ENCODE measurements at regions not wholly inside any gene's neighbourhood (a gene's known extent, or its start where the extent isn't known, plus 50 kb on each side); places are given as distances from the start of the nearest gene placed in this dataset.

GRCh38 chr3:177475356-177475665 lies 278.0 kb upstream of the TBL1XR1 start:
- DNase-seq (ENCODE audit: low read depth, low spot score) (no peak), FAIRE-seq (no peak)
- dilution Hi-C loops (cut with MboI; ENCODE audit: extremely low pct_ligation_motif_present, low sequenced_read_pairs) = no loop called here
- no peaks in the 10 kb centered on the region for H3K9me1 ChIP-seq (replicated peaks; ENCODE audit: control insufficient read depth, extremely low read depth, insufficient read depth, low read length)
- TF ChIP-seq, protein P1, sequence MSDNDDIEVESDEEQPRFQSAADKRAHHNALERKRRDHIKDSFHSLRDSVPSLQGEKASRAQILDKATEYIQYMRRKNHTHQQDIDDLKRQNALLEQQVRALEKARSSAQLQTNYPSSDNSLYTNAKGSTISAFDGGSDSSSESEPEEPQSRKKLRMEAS (IDR thresholded peaks at IDR 0.05; ENCODE audit: insufficient read depth, insufficient read length) = no peak
- TF ChIP-seq FOS (IDR thresholded peaks at IDR 0.05; ENCODE audit: borderline replicate concordance, insufficient read depth, low read length) (no peak), MYC (IDR thresholded peaks at IDR 0.05; ENCODE audit: low read depth, low read length) (no peak), POLR2A (IDR thresholded peaks at IDR 0.05; ENCODE audit: low read depth, low read length) (no peak), POLR2AphosphoS5 (IDR thresholded peaks at IDR 0.05; ENCODE audit: insufficient read depth, low read depth, low read length) (no peak), EZH2 (IDR thresholded peaks at IDR 0.05; ENCODE audit: borderline replicate concordance, low read depth, low read length, severe bottlenecking) (no peak), JUN (IDR thresholded peaks at IDR 0.05; ENCODE audit: borderline replicate concordance, insufficient read depth, insufficient read length, low read depth) (no peak)
- H3K9ac ChIP-seq (replicated peaks; ENCODE audit: extremely low read depth, insufficient read depth, low read length) = no peak overlapping the region
- intact Hi-C loops (cut with micrococcal nuclease) = no loop called here
- H3K27me3 ChIP-seq (ENCODE audit: control insufficient read depth in 2 of 2, insufficient read depth in 2 of 2, low read length in 2 of 2) = no peaks in the 10 kb centered on the region
- H3K27ac ChIP-seq (ENCODE audit: insufficient read depth, low read depth, low read length) = no peak overlapping the region
- ChIA-PET POLR2A (no interaction called here), CTCF (interaction anchor here (0.5 kb wide), 1 partner anchor 59 kb away, joined by 3 read pairs; no protein-coding TSS in a partner anchor)
- peaks cover 3% of the 10 kb centered on the region for H3K4me1 ChIP-seq (ENCODE audit: control insufficient read depth, extremely low read depth, insufficient read depth, low read length)
- H2AFZ ChIP-seq (ENCODE audit: low read depth, low read length) = no peak overlapping the region
- no peak overlapping the region for H3K4me3 ChIP-seq (replicated peaks in 1 of 3; ENCODE audit: insufficient read depth in 1 of 3, low read depth in 1 of 3, low read length in 3 of 3)
- H3K4me2 ChIP-seq (ENCODE audit: insufficient read depth, low read length) = no peak overlapping the region
- BruUV-seq (replicated peaks) = no TSS peak
- H3K36me3 ChIP-seq (ENCODE audit: control insufficient read depth in 2 of 2, extremely low read depth in 1 of 2, insufficient read depth in 2 of 2, low read length in 2 of 2) = no peaks in the 10 kb centered on the region
- H4K20me1 ChIP-seq (replicated peaks; ENCODE audit: control insufficient read depth, extremely low read depth, insufficient read depth, low read length) = no peaks in the 10 kb centered on the region
- no peaks in the 10 kb centered on the region for H3K79me2 ChIP-seq (ENCODE audit: control insufficient read depth, insufficient read depth, low read length)
- no peaks in the 10 kb centered on the region for H3K9me3 ChIP-seq (replicated peaks; ENCODE audit: control insufficient read depth, insufficient read depth, low read length)

DNA sequence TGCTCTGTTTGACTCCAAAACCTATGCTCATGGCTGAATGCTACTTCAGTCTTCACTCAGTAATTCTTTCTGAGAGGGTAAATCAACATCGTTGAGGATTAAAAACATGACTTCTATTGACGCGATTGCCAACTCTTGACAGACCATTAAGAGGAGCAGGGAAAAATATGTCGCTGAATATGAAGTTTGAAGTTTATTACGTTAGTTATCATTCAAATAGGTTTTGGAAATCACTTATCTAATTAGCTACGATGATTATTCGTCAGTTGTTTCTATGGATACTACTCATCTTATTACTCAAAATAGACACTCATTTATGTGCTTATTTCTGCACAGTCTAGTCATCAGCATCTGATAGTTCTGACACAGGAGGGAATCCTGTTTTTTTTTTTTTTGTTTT lies 279.2 kb upstream of the TBL1XR1 start:
- dilution Hi-C loops (cut with MboI; ENCODE audit: extremely low pct_ligation_motif_present, low sequenced_read_pairs) = no loop called here
- no peaks in the 10 kb centered on the region for H3K9me3 ChIP-seq (replicated peaks; ENCODE audit: control insufficient read depth, insufficient read depth, low read length)

More for the DNA sequence above, 279.2 kb upstream of the TBL1XR1 start:
- no peaks in the 10 kb centered on the region for H3K79me2 ChIP-seq (ENCODE audit: control insufficient read depth, insufficient read depth, low read length)
- TF ChIP-seq MYC (IDR thresholded peaks at IDR 0.05; ENCODE audit: low read depth, low read length) = no peak
- TF ChIP-seq, protein P2, sequence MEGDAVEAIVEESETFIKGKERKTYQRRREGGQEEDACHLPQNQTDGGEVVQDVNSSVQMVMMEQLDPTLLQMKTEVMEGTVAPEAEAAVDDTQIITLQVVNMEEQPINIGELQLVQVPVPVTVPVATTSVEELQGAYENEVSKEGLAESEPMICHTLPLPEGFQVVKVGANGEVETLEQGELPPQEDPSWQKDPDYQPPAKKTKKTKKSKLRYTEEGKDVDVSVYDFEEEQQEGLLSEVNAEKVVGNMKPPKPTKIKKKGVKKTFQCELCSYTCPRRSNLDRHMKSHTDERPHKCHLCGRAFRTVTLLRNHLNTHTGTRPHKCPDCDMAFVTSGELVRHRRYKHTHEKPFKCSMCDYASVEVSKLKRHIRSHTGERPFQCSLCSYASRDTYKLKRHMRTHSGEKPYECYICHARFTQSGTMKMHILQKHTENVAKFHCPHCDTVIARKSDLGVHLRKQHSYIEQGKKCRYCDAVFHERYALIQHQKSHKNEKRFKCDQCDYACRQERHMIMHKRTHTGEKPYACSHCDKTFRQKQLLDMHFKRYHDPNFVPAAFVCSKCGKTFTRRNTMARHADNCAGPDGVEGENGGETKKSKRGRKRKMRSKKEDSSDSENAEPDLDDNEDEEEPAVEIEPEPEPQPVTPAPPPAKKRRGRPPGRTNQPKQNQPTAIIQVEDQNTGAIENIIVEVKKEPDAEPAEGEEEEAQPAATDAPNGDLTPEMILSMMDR (IDR thresholded peaks at IDR 0.05; ENCODE audit: extremely low read depth in 1 of 2, insufficient read depth in 1 of 2, low read depth in 1 of 2, low read length in 2 of 2) = no peak
- TF ChIP-seq FOS (IDR thresholded peaks at IDR 0.05; ENCODE audit: borderline replicate concordance, insufficient read depth, low read length) = no peak
- TF ChIP-seq POLR2A (IDR thresholded peaks at IDR 0.05; ENCODE audit: low read depth, low read length) = no peak
- no peak for TF ChIP-seq JUN (IDR thresholded peaks at IDR 0.05; ENCODE audit: borderline replicate concordance, insufficient read depth, insufficient read length, low read depth)
- no peak for TF ChIP-seq EZH2 (IDR thresholded peaks at IDR 0.05; ENCODE audit: borderline replicate concordance, low read depth, low read length, severe bottlenecking)
- no peak for TF ChIP-seq GATA2 (IDR thresholded peaks at IDR 0.05; ENCODE audit: insufficient read depth, insufficient read length, low read depth, low read length)
- no peak for TF ChIP-seq POLR2AphosphoS5 (IDR thresholded peaks at IDR 0.05; ENCODE audit: insufficient read depth, low read depth, low read length)
- no peak overlapping the region for H3K4me3 ChIP-seq (replicated peaks in 1 of 3; ENCODE audit: insufficient read depth in 1 of 3, low read depth in 1 of 3, low read length in 3 of 3)
- H3K4me1 ChIP-seq (ENCODE audit: control insufficient read depth, extremely low read depth, insufficient read depth, low read length) = peaks cover 3% of the 10 kb centered on the region
- H3K9ac ChIP-seq (replicated peaks; ENCODE audit: extremely low read depth, insufficient read depth, low read length) = no peak overlapping the region
- H3K9me1 ChIP-seq (replicated peaks; ENCODE audit: control insufficient read depth, extremely low read depth, insufficient read depth, low read length) = no peaks in the 10 kb centered on the region
- ChIA-PET POLR2A (interaction anchor here (0.7 kb wide), 1 partner anchor 9 kb away, joined by 5 read pairs; no protein-coding TSS in a partner anchor), CTCF (no interaction called here)
- H3K36me3 ChIP-seq (ENCODE audit: control insufficient read depth in 2 of 2, extremely low read depth in 1 of 2, insufficient read depth in 2 of 2, low read length in 2 of 2) = no peaks in the 10 kb centered on the region
- FAIRE-seq (no peak), DNase-seq (ENCODE audit: low read depth, low spot score) (no peak)
- intact Hi-C loops (cut with micrococcal nuclease) = no loop called here
- H2AFZ ChIP-seq (ENCODE audit: low read depth, low read length) = no peak overlapping the region
- no peaks in the 10 kb centered on the region for H4K20me1 ChIP-seq (replicated peaks; ENCODE audit: control insufficient read depth, extremely low read depth, insufficient read depth, low read length)
- no peak overlapping the region for H3K4me2 ChIP-seq (ENCODE audit: insufficient read depth, low read length)
- H3K27me3 ChIP-seq (ENCODE audit: control insufficient read depth in 2 of 2, insufficient read depth in 2 of 2, low read length in 2 of 2) = no peaks in the 10 kb centered on the region
- H3K27ac ChIP-seq (ENCODE audit: insufficient read depth, low read depth, low read length) = no peak overlapping the region
- no TSS peak for BruUV-seq (replicated peaks)
